Endothelial cell of umbilical vein (primary cell): ENCODE measurements at regions not wholly inside any gene's neighbourhood (a gene's known extent, or its start where the extent isn't known, plus 50 kb on each side); places are given as distances from the start of the nearest gene placed in this dataset.

ENCODE experiments used
- BruUV-seq: library from RNA; stranded (reverse); fragments of 400-500 nt; replicated peaks from 2 replicates; lab custom pipeline; 2021; lab: Mats Ljungman, UMichigan
- CTCF ChIA-PET: fragments of 300-600, 350-600 bp; sonication (Branson Sonifier 250); formaldehyde crosslinking; loops from one replicate; lab custom pipeline; 2021; ENCODE audit warnings: antibody characterized with exemption, inconsistent platforms; lab: Charles Lee
- POLR2A ChIA-PET: fragments of 300-600, 350-600 bp; sonication (Branson Sonifier 250); formaldehyde crosslinking; loops from one replicate; lab custom pipeline; 2021; ENCODE audit warnings: antibody characterized with exemption, inconsistent platforms; lab: Charles Lee
- DNase-seq: peaks from one replicate; pipeline ENCODE4 v3.0.0-alpha.2; 2011; ENCODE audit warnings: low read depth, low spot score
- FAIRE-seq: peaks from 2 replicates; lab custom pipeline; 2011; peaks lifted over from hg19 to GRCh38; lab: Jason Lieb, UNC
- H2AFZ ChIP-seq: 2 replicates; pipeline ENCODE4 v1.6.0; 2012; ENCODE audit warnings: low read depth, low read length, control low read depth, inconsistent platforms
- H3K27ac ChIP-seq: 2 replicates; pipeline ENCODE4 v1.5.1; 2011; ENCODE audit warnings: low read depth, mild to moderate bottlenecking, control low read depth, low read length, moderate library complexity; ENCODE audit not compliant: insufficient read depth
- H3K27me3 ChIP-seq, 2 experiments: 2 replicates each; pipeline versions ENCODE4 v1.6.0 to v1.6.1; 2011; ENCODE audit warnings: low read length in 2 of 2, mixed read lengths in 1 of 2; ENCODE audit not compliant: control insufficient read depth in 2 of 2, insufficient read depth in 2 of 2
- H3K36me3 ChIP-seq, 2 experiments: 2 replicates in 1 of 2; 3 replicates in 1 of 2; pipeline ENCODE4 v1.5.1; 2011; ENCODE audit warnings: low read length in 2 of 2, mild to moderate bottlenecking in 1 of 2, moderate library complexity in 1 of 2; ENCODE audit not compliant: control insufficient read depth in 2 of 2, insufficient read depth in 2 of 2; ENCODE audit errors: extremely low read depth in 1 of 2
- H3K4me1 ChIP-seq: 3 replicates; pipeline ENCODE4 v1.5.1; 2011; ENCODE audit warnings: mild to moderate bottlenecking, low read length; ENCODE audit not compliant: control insufficient read depth, insufficient read depth; ENCODE audit errors: extremely low read depth
- H3K4me2 ChIP-seq: 2 replicates; pipeline ENCODE4 v1.6.1; 2011; ENCODE audit warnings: low read length, control low read depth, mixed read lengths; ENCODE audit not compliant: insufficient read depth
- H3K4me3 ChIP-seq, 3 experiments: fragments of 200-600 bp in 1 of 3; sonication (generic), shearing (Covaris generic) in 1 of 3; replicated peaks in 1 of 3; 2 replicates each; pipeline ENCODE4 v1.5.1; 2011 to 2016; ENCODE audit warnings: control low read depth in 3 of 3, low read length in 3 of 3, mild to moderate bottlenecking in 2 of 3, inconsistent platforms in 1 of 3, low read depth in 1 of 3, moderate library complexity in 1 of 3; ENCODE audit not compliant: insufficient read depth in 1 of 3
- H3K79me2 ChIP-seq: 2 replicates; pipeline ENCODE4 v1.6.0; 2012; ENCODE audit warnings: low read length, inconsistent platforms; ENCODE audit not compliant: control insufficient read depth, insufficient read depth
- H3K9ac ChIP-seq: replicated peaks from 2 replicates; pipeline ENCODE3; 2011; ENCODE audit warnings: low read length, control low read depth; ENCODE audit not compliant: insufficient read depth; ENCODE audit errors: extremely low read depth
- H3K9me1 ChIP-seq: replicated peaks from 3 replicates; pipeline ENCODE4 v1.6.0; 2011; ENCODE audit warnings: mild to moderate bottlenecking, low read length; ENCODE audit not compliant: control insufficient read depth, insufficient read depth; ENCODE audit errors: extremely low read depth
- H3K9me3 ChIP-seq: replicated peaks from 2 replicates; pipeline ENCODE4 v1.5.1; 2012; ENCODE audit warnings: low read length, inconsistent platforms; ENCODE audit not compliant: control insufficient read depth, insufficient read depth
- H4K20me1 ChIP-seq: replicated peaks from 2 replicates; pipeline ENCODE3; 2011; ENCODE audit warnings: mild to moderate bottlenecking, low read length; ENCODE audit not compliant: control insufficient read depth, insufficient read depth; ENCODE audit errors: extremely low read depth
- CTCF ChIP-seq, 2 donors: IDR thresholded peaks; 1 replicate in 1 of 2; 2 replicates in 1 of 2; pipeline ENCODE4 v1.5.1; 2011; ENCODE audit warnings: low read length in 2 of 2, mild to moderate bottlenecking in 2 of 2, moderate library complexity in 2 of 2, control low read depth in 1 of 2, inconsistent platforms in 1 of 2, low read depth in 1 of 2; ENCODE audit not compliant: insufficient read depth in 1 of 2; ENCODE audit errors: extremely low read depth in 1 of 2
- EZH2 ChIP-seq: IDR thresholded peaks from 2 replicates; pipeline ENCODE4 v1.6.1; 2012; ENCODE audit warnings: borderline replicate concordance, low read depth, mild to moderate bottlenecking, moderate library complexity, low read length, inconsistent platforms; ENCODE audit not compliant: severe bottlenecking
- FOS ChIP-seq: IDR thresholded peaks from 2 replicates; pipeline ENCODE4 v1.6.1; 2011; ENCODE audit warnings: mild to moderate bottlenecking, low read length, moderate library complexity, borderline replicate concordance; ENCODE audit not compliant: insufficient read depth
- GATA2 ChIP-seq: IDR thresholded peaks from 2 replicates; pipeline ENCODE4 v1.7.0; 2011; ENCODE audit warnings: low read depth, mild to moderate bottlenecking, moderate library complexity, mixed read lengths, low read length; ENCODE audit not compliant: insufficient read length, insufficient read depth
- JUN ChIP-seq: IDR thresholded peaks from 2 replicates; pipeline ENCODE4 v1.6.1; 2011; ENCODE audit warnings: borderline replicate concordance, low read depth; ENCODE audit not compliant: insufficient read length, insufficient read depth
- MYC ChIP-seq: IDR thresholded peaks from one replicate; pipeline ENCODE4 v1.6.1; 2011; ENCODE audit warnings: mild to moderate bottlenecking, low read depth, low read length
- POLR2A ChIP-seq: IDR thresholded peaks from 2 replicates; pipeline ENCODE4 v1.6.1; 2012; ENCODE audit warnings: low read depth, mild to moderate bottlenecking, control low read depth, low read length
- POLR2AphosphoS5 ChIP-seq: IDR thresholded peaks from 2 replicates; pipeline ENCODE4 v1.6.1; 2012; ENCODE audit warnings: low read depth, mild to moderate bottlenecking, control low read depth, low read length, moderate library complexity; ENCODE audit not compliant: insufficient read depth
- dilution Hi-C: fragments of 300-500 bp; cut with MboI; formaldehyde crosslinking; loops from one replicate; pipeline ENCODE4 v1.15.0; 2019; ENCODE audit warnings: low sequenced_read_pairs; ENCODE audit not compliant: extremely low pct_ligation_motif_present
- intact Hi-C: fragments of 100-400 bp; cut with micrococcal nuclease; formaldehyde crosslinking; loops from one replicate; pipeline ENCODE4 v1.10.0; 2022
- TF ChIP-seq, protein P1 (sequence below): IDR thresholded peaks from 2 replicates; pipeline ENCODE4 v1.6.1; 2011; ENCODE audit not compliant: insufficient read depth, insufficient read length

- no peak overlapping the region for H3K27ac ChIP-seq
- dilution Hi-C loops (no loop called here), intact Hi-C loops (no loop called here)
- H3K4me3 ChIP-seq = no peak overlapping the region
- no peaks in the 10 kb centered on the region for H3K9me3 ChIP-seq
- no peaks in the 10 kb centered on the region for H3K36me3 ChIP-seq
- H3K9me1 ChIP-seq = no peaks in the 10 kb centered on the region
- H3K4me1 ChIP-seq = no peaks in the 10 kb centered on the region
- H3K27me3 ChIP-seq = no peaks in the 10 kb centered on the region
- ChIA-PET CTCF (no interaction called here), POLR2A (no interaction called here)
- no peak overlapping the region for H2AFZ ChIP-seq
- H3K4me2 ChIP-seq = no peak overlapping the region
- no peaks in the 10 kb centered on the region for H4K20me1 ChIP-seq
- DNase-seq (no peak), FAIRE-seq (no peak)
- H3K9ac ChIP-seq = no peak overlapping the region
- H3K79me2 ChIP-seq = no peaks in the 10 kb centered on the region
- no TSS peak for BruUV-seq
- TF ChIP-seq POLR2AphosphoS5 (no peak), POLR2A (no peak), CTCF (IDR thresholded peaks at IDR 0.05; ENCODE audit: extremely low read depth in 1 of 2, insufficient read depth in 1 of 2, low read depth in 1 of 2, low read length in 2 of 2) (no peak), EZH2 (no peak), MYC (no peak), FOS (no peak), GATA2 (no peak), JUN (no peak)
- TF ChIP-seq, protein P1, sequence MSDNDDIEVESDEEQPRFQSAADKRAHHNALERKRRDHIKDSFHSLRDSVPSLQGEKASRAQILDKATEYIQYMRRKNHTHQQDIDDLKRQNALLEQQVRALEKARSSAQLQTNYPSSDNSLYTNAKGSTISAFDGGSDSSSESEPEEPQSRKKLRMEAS = no peak
Measured at GRCh38 chr16:48067388-48067787, 88.4 kb downstream of the ABCC12 start.
